ENCODE measurements at regions not wholly inside any gene's neighbourhood (a gene's known extent, or its start where the extent isn't known, plus 50 kb on each side); places are given as distances from the start of the nearest gene placed in this dataset.

- H3K4me3 ChIP-seq (ENCODE audit: low read depth, low read length): no peak overlapping the region
- in situ Hi-C loops (cut with HindIII; ENCODE audit: low sequenced_read_pairs): no loop called here
- TF ChIP-seq CTCF (IDR thresholded peaks at IDR 0.05; ENCODE audit: low read depth, low read length): no peak
- DNase-seq (ENCODE audit: low read depth, low spot score): no peak
Observed at GRCh38 chr3:99199021-99199420, 297.5 kb upstream of the DCBLD2 start.

DNA sequence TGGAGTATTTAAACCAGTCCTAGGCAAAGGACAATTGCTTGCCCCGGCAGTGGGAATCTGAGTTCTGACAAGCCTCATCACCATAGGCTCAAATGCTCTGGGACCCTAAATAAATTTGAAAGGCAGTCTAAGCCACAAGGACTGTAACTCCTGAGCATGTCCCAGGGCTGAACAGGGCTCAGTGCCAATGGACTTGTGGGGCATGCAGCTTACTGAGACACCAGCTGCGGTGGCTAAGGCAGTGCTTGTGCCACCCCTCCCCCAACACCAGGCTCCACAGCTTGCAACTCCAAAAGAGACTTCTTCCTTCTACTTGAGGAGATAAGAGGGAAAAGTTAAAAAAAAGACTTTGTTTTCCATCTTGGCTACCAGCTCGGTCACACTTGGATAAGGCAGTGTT, 289.7 kb upstream of the DCBLD2 start:
- H3K4me3 ChIP-seq (ENCODE audit: low read depth, low read length): no peak overlapping the region
- in situ Hi-C loops (cut with HindIII; ENCODE audit: low sequenced_read_pairs): no loop called here
- no peak for TF ChIP-seq CTCF (IDR thresholded peaks at IDR 0.05; ENCODE audit: low read depth, low read length)
- DNase-seq (ENCODE audit: low read depth, low spot score): no peak

GRCh38 chr3:99188936-99189335, 287.4 kb upstream of the DCBLD2 start:
- no peak overlapping the region for H3K4me3 ChIP-seq (ENCODE audit: low read depth, low read length)
- in situ Hi-C loops (cut with HindIII; ENCODE audit: low sequenced_read_pairs): no loop called here
- no peak for DNase-seq (ENCODE audit: low read depth, low spot score)
- no peak for TF ChIP-seq CTCF (IDR thresholded peaks at IDR 0.05; ENCODE audit: low read depth, low read length)

- no peak for TF ChIP-seq CTCF (IDR thresholded peaks at IDR 0.05; ENCODE audit: low read depth, low read length)
- in situ Hi-C loops (cut with HindIII; ENCODE audit: low sequenced_read_pairs): no loop called here
- H3K4me3 ChIP-seq (ENCODE audit: low read depth, low read length): no peak overlapping the region
- DNase-seq (ENCODE audit: low read depth, low spot score): no peak
Observed at GRCh38 chr3:99186016-99186415, 284.5 kb upstream of the DCBLD2 start.

- no peak for DNase-seq (ENCODE audit: low read depth, low spot score)
- H3K4me3 ChIP-seq (ENCODE audit: low read depth, low read length): no peak overlapping the region
- TF ChIP-seq CTCF (IDR thresholded peaks at IDR 0.05; ENCODE audit: low read depth, low read length): no peak
- in situ Hi-C loops (cut with HindIII; ENCODE audit: low sequenced_read_pairs): no loop called here
Observed at GRCh38 chr3:99176169-99176964, 274.9 kb upstream of the DCBLD2 start.

DNA sequence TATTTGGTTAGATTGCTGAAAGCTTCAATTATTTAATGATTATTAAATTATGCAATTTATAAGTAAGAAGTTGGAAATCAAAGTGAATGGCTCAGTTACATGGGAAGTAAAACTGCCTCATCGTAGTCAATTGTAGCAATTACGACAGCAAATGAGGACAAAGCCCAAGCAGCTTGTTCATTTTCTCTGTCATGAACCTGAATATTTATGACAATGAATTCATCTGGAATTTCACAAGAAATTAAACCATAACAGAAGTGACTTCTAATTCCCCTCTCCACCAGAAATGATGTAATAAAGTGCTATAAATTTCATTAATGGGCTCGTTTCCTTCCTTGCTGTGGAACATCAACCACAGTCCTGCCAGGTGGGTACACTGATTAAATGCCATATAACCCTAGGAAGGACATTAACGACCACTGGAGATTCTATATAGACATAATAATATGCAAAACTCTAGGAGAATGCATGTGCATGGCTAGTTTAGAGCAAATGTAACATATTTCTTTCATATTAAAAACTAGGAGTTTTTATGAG, 273.8 kb upstream of the DCBLD2 start:
- no peak for TF ChIP-seq CTCF (IDR thresholded peaks at IDR 0.05; ENCODE audit: low read depth, low read length)

More for the DNA sequence above, 273.8 kb upstream of the DCBLD2 start:
- in situ Hi-C loops (cut with HindIII; ENCODE audit: low sequenced_read_pairs): no loop called here
- no peak overlapping the region for H3K4me3 ChIP-seq (ENCODE audit: low read depth, low read length)
- DNase-seq (ENCODE audit: low read depth, low spot score): no peak
